Osteocyte (in vitro differentiated cells): ENCODE measurements at regions not wholly inside any gene's neighbourhood (a gene's known extent, or its start where the extent isn't known, plus 50 kb on each side); places are given as distances from the start of the nearest gene placed in this dataset.

ENCODE experiments used
- DNase-seq: peaks from one replicate; pipeline ENCODE4 v3.0.0; 2021; ENCODE audit warnings: mixed read lengths; ENCODE audit not compliant: unreplicated experiment; ENCODE audit errors: extremely low spot score
- H3K27ac Mint-ChIP-seq: one replicate; pipeline ENCODE4 v1.8.0; 2021; ENCODE audit warnings: mild to moderate bottlenecking, mixed read lengths; ENCODE audit not compliant: unreplicated experiment
- H3K27me3 Mint-ChIP-seq: one replicate; pipeline ENCODE4 v1.8.0; 2021; ENCODE audit warnings: mixed read lengths; ENCODE audit not compliant: unreplicated experiment
- H3K36me3 Mint-ChIP-seq: one replicate; pipeline ENCODE4 v1.8.0; 2021; ENCODE audit warnings: mixed read lengths; ENCODE audit not compliant: unreplicated experiment
- H3K4me1 Mint-ChIP-seq: one replicate; pipeline ENCODE4 v1.8.0; 2021; ENCODE audit warnings: mixed read lengths; ENCODE audit not compliant: unreplicated experiment
- H3K4me3 Mint-ChIP-seq: one replicate; pipeline ENCODE4 v1.8.0; 2021; ENCODE audit warnings: mild to moderate bottlenecking, moderate library complexity, mixed read lengths; ENCODE audit not compliant: unreplicated experiment
- H3K9me3 Mint-ChIP-seq: one replicate; pipeline ENCODE4 v1.8.0; 2021; ENCODE audit warnings: mixed read lengths; ENCODE audit not compliant: unreplicated experiment
- CTCF ChIP-seq: fragments of 200-600 bp; sonication (generic); IDR thresholded peaks from 2 replicates; pipeline ENCODE4 v1.5.0; 2021; ENCODE audit warnings: antibody characterized with exemption, mild to moderate bottlenecking, moderate library complexity

GRCh38 chr14:31947680-31948595 is 129.2 kb upstream of the ARHGAP5 start:
- H3K27me3 Mint-ChIP-seq: no peaks in the 10 kb centered on the region
- no peak for DNase-seq
- H3K4me1 Mint-ChIP-seq: peaks cover 13% of the 10 kb centered on the region
- H3K27ac Mint-ChIP-seq: no peak overlapping the region
- TF ChIP-seq CTCF: no peak
- no peaks in the 10 kb centered on the region for H3K9me3 Mint-ChIP-seq
- no peaks in the 10 kb centered on the region for H3K36me3 Mint-ChIP-seq
- H3K4me3 Mint-ChIP-seq: no peak overlapping the region

GRCh38 chr14:31949709-31950108 is 127.4 kb upstream of the ARHGAP5 start:
- DNase-seq: no peak
- H3K4me1 Mint-ChIP-seq: peaks cover 13% of the 10 kb centered on the region
- TF ChIP-seq CTCF: no peak
- no peaks in the 10 kb centered on the region for H3K36me3 Mint-ChIP-seq
- H3K9me3 Mint-ChIP-seq: no peaks in the 10 kb centered on the region
- no peak overlapping the region for H3K27ac Mint-ChIP-seq
- H3K27me3 Mint-ChIP-seq: no peaks in the 10 kb centered on the region
- no peak overlapping the region for H3K4me3 Mint-ChIP-seq

- no peak for DNase-seq
- H3K27me3 Mint-ChIP-seq: no peaks in the 10 kb centered on the region
- H3K36me3 Mint-ChIP-seq: no peaks in the 10 kb centered on the region
- no peaks in the 10 kb centered on the region for H3K9me3 Mint-ChIP-seq
- no peak for TF ChIP-seq CTCF
- no peak overlapping the region for H3K4me3 Mint-ChIP-seq
- H3K4me1 Mint-ChIP-seq: peaks cover 13% of the 10 kb centered on the region
- no peak overlapping the region for H3K27ac Mint-ChIP-seq
These were observed 126.8 kb upstream of the ARHGAP5 start for GRCh38 chr14:31950331-31950730.

GRCh38 chr14:31950764-31951637 is 126.1 kb upstream of the ARHGAP5 start:
- no peaks in the 10 kb centered on the region for H3K36me3 Mint-ChIP-seq
- H3K4me3 Mint-ChIP-seq: no peak overlapping the region
- H3K4me1 Mint-ChIP-seq: peaks cover 13% of the 10 kb centered on the region
- no peak for TF ChIP-seq CTCF
- no peaks in the 10 kb centered on the region for H3K9me3 Mint-ChIP-seq
- no peak for DNase-seq
- H3K27me3 Mint-ChIP-seq: no peaks in the 10 kb centered on the region
- no peak overlapping the region for H3K27ac Mint-ChIP-seq

- Mint-ChIP-seq H3K27me3 (no peaks in the 10 kb centered on the region), H3K9me3 (no peaks in the 10 kb centered on the region), H3K36me3 (no peaks in the 10 kb centered on the region), H3K4me3 (no peak overlapping the region), H3K4me1 (peaks cover 14% of the 10 kb centered on the region), H3K27ac (no peak overlapping the region)
- TF ChIP-seq CTCF: no peak
- DNase-seq: no peak
These were observed 125.5 kb upstream of the ARHGAP5 start for GRCh38 chr14:31951638-31951964.
